Endothelial cell of umbilical vein (primary cell): ENCODE measurements at regions not wholly inside any gene's neighbourhood (a gene's known extent, or its start where the extent isn't known, plus 50 kb on each side); places are given as distances from the start of the nearest gene placed in this dataset.
A peak's percentile ranks its signal among the peaks of the same experiment; 100 is the strongest.

ENCODE experiments used
- BruUV-seq: library from RNA; stranded (reverse); fragments of 400-500 nt; replicated peaks from 2 replicates; lab custom pipeline; 2021; lab: Mats Ljungman, UMichigan
- CTCF ChIA-PET: fragments of 300-600, 350-600 bp; sonication (Branson Sonifier 250); formaldehyde crosslinking; loops from one replicate; lab custom pipeline; 2021; ENCODE audit warnings: antibody characterized with exemption, inconsistent platforms; lab: Charles Lee
- POLR2A ChIA-PET: fragments of 300-600, 350-600 bp; sonication (Branson Sonifier 250); formaldehyde crosslinking; loops from one replicate; lab custom pipeline; 2021; ENCODE audit warnings: antibody characterized with exemption, inconsistent platforms; lab: Charles Lee
- DNase-seq: peaks from one replicate; pipeline ENCODE4 v3.0.0-alpha.2; 2011; ENCODE audit warnings: low read depth, low spot score
- FAIRE-seq: peaks from 2 replicates; lab custom pipeline; 2011; peaks lifted over from hg19 to GRCh38; lab: Jason Lieb, UNC
- H2AFZ ChIP-seq: 2 replicates; pipeline ENCODE4 v1.6.0; 2012; ENCODE audit warnings: low read depth, low read length, control low read depth, inconsistent platforms
- H3K27ac ChIP-seq: 2 replicates; pipeline ENCODE4 v1.5.1; 2011; ENCODE audit warnings: low read depth, mild to moderate bottlenecking, control low read depth, low read length, moderate library complexity; ENCODE audit not compliant: insufficient read depth
- H3K27me3 ChIP-seq, 2 experiments: 2 replicates each; pipeline versions ENCODE4 v1.6.0 to v1.6.1; 2011; ENCODE audit warnings: low read length in 2 of 2, mixed read lengths in 1 of 2; ENCODE audit not compliant: control insufficient read depth in 2 of 2, insufficient read depth in 2 of 2
- H3K36me3 ChIP-seq, 2 experiments: 2 replicates in 1 of 2; 3 replicates in 1 of 2; pipeline ENCODE4 v1.5.1; 2011; ENCODE audit warnings: low read length in 2 of 2, mild to moderate bottlenecking in 1 of 2, moderate library complexity in 1 of 2; ENCODE audit not compliant: control insufficient read depth in 2 of 2, insufficient read depth in 2 of 2; ENCODE audit errors: extremely low read depth in 1 of 2
- H3K4me1 ChIP-seq: 3 replicates; pipeline ENCODE4 v1.5.1; 2011; ENCODE audit warnings: mild to moderate bottlenecking, low read length; ENCODE audit not compliant: control insufficient read depth, insufficient read depth; ENCODE audit errors: extremely low read depth
- H3K4me2 ChIP-seq: 2 replicates; pipeline ENCODE4 v1.6.1; 2011; ENCODE audit warnings: low read length, control low read depth, mixed read lengths; ENCODE audit not compliant: insufficient read depth
- H3K4me3 ChIP-seq, 3 experiments: fragments of 200-600 bp in 1 of 3; sonication (generic), shearing (Covaris generic) in 1 of 3; replicated peaks in 1 of 3; 2 replicates each; pipeline ENCODE4 v1.5.1; 2011 to 2016; ENCODE audit warnings: control low read depth in 3 of 3, low read length in 3 of 3, mild to moderate bottlenecking in 2 of 3, inconsistent platforms in 1 of 3, low read depth in 1 of 3, moderate library complexity in 1 of 3; ENCODE audit not compliant: insufficient read depth in 1 of 3
- H3K79me2 ChIP-seq: 2 replicates; pipeline ENCODE4 v1.6.0; 2012; ENCODE audit warnings: low read length, inconsistent platforms; ENCODE audit not compliant: control insufficient read depth, insufficient read depth
- H3K9ac ChIP-seq: replicated peaks from 2 replicates; pipeline ENCODE3; 2011; ENCODE audit warnings: low read length, control low read depth; ENCODE audit not compliant: insufficient read depth; ENCODE audit errors: extremely low read depth
- H3K9me1 ChIP-seq: replicated peaks from 3 replicates; pipeline ENCODE4 v1.6.0; 2011; ENCODE audit warnings: mild to moderate bottlenecking, low read length; ENCODE audit not compliant: control insufficient read depth, insufficient read depth; ENCODE audit errors: extremely low read depth
- H3K9me3 ChIP-seq: replicated peaks from 2 replicates; pipeline ENCODE4 v1.5.1; 2012; ENCODE audit warnings: low read length, inconsistent platforms; ENCODE audit not compliant: control insufficient read depth, insufficient read depth
- H4K20me1 ChIP-seq: replicated peaks from 2 replicates; pipeline ENCODE3; 2011; ENCODE audit warnings: mild to moderate bottlenecking, low read length; ENCODE audit not compliant: control insufficient read depth, insufficient read depth; ENCODE audit errors: extremely low read depth
- EZH2 ChIP-seq: IDR thresholded peaks from 2 replicates; pipeline ENCODE4 v1.6.1; 2012; ENCODE audit warnings: borderline replicate concordance, low read depth, mild to moderate bottlenecking, moderate library complexity, low read length, inconsistent platforms; ENCODE audit not compliant: severe bottlenecking
- FOS ChIP-seq: IDR thresholded peaks from 2 replicates; pipeline ENCODE4 v1.6.1; 2011; ENCODE audit warnings: mild to moderate bottlenecking, low read length, moderate library complexity, borderline replicate concordance; ENCODE audit not compliant: insufficient read depth
- GATA2 ChIP-seq: IDR thresholded peaks from 2 replicates; pipeline ENCODE4 v1.7.0; 2011; ENCODE audit warnings: low read depth, mild to moderate bottlenecking, moderate library complexity, mixed read lengths, low read length; ENCODE audit not compliant: insufficient read length, insufficient read depth
- JUN ChIP-seq: IDR thresholded peaks from 2 replicates; pipeline ENCODE4 v1.6.1; 2011; ENCODE audit warnings: borderline replicate concordance, low read depth; ENCODE audit not compliant: insufficient read length, insufficient read depth
- MAX ChIP-seq: IDR thresholded peaks from 2 replicates; pipeline ENCODE4 v1.6.1; 2011; ENCODE audit not compliant: insufficient read depth, insufficient read length
- MYC ChIP-seq: IDR thresholded peaks from one replicate; pipeline ENCODE4 v1.6.1; 2011; ENCODE audit warnings: mild to moderate bottlenecking, low read depth, low read length
- POLR2A ChIP-seq: IDR thresholded peaks from 2 replicates; pipeline ENCODE4 v1.6.1; 2012; ENCODE audit warnings: low read depth, mild to moderate bottlenecking, control low read depth, low read length
- POLR2AphosphoS5 ChIP-seq: IDR thresholded peaks from 2 replicates; pipeline ENCODE4 v1.6.1; 2012; ENCODE audit warnings: low read depth, mild to moderate bottlenecking, control low read depth, low read length, moderate library complexity; ENCODE audit not compliant: insufficient read depth
- dilution Hi-C: fragments of 300-500 bp; cut with MboI; formaldehyde crosslinking; loops from one replicate; pipeline ENCODE4 v1.15.0; 2019; ENCODE audit warnings: low sequenced_read_pairs; ENCODE audit not compliant: extremely low pct_ligation_motif_present
- intact Hi-C: fragments of 100-400 bp; cut with micrococcal nuclease; formaldehyde crosslinking; loops from one replicate; pipeline ENCODE4 v1.10.0; 2022
- TF ChIP-seq, protein P1 (sequence below), 2 donors: IDR thresholded peaks; 1 replicate in 1 of 2; 2 replicates in 1 of 2; pipeline ENCODE4 v1.5.1; 2011; ENCODE audit warnings: low read length in 2 of 2, mild to moderate bottlenecking in 2 of 2, moderate library complexity in 2 of 2, control low read depth in 1 of 2, inconsistent platforms in 1 of 2, low read depth in 1 of 2; ENCODE audit not compliant: insufficient read depth in 1 of 2; ENCODE audit errors: extremely low read depth in 1 of 2

GRCh38 chr5:58156973-58157701 is 302.7 kb downstream of the PLK2 start:
- FAIRE-seq, result no peak
- H3K27ac ChIP-seq, result no peak overlapping the region
- no peaks in the 10 kb centered on the region for H3K9me3 ChIP-seq
- no TSS peak for BruUV-seq
- no peaks in the 10 kb centered on the region for H3K36me3 ChIP-seq
- H4K20me1 ChIP-seq, result no peaks in the 10 kb centered on the region
- TF ChIP-seq MYC (no peak), POLR2A (no peak), JUN (no peak), MAX (no peak), EZH2 (no peak), POLR2AphosphoS5 (no peak), FOS (no peak), GATA2 (no peak)
- TF ChIP-seq, protein P1, sequence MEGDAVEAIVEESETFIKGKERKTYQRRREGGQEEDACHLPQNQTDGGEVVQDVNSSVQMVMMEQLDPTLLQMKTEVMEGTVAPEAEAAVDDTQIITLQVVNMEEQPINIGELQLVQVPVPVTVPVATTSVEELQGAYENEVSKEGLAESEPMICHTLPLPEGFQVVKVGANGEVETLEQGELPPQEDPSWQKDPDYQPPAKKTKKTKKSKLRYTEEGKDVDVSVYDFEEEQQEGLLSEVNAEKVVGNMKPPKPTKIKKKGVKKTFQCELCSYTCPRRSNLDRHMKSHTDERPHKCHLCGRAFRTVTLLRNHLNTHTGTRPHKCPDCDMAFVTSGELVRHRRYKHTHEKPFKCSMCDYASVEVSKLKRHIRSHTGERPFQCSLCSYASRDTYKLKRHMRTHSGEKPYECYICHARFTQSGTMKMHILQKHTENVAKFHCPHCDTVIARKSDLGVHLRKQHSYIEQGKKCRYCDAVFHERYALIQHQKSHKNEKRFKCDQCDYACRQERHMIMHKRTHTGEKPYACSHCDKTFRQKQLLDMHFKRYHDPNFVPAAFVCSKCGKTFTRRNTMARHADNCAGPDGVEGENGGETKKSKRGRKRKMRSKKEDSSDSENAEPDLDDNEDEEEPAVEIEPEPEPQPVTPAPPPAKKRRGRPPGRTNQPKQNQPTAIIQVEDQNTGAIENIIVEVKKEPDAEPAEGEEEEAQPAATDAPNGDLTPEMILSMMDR (IDR thresholded peaks at IDR 0.05; ENCODE audit: extremely low read depth in 1 of 2, insufficient read depth in 1 of 2, low read depth in 1 of 2, low read length in 2 of 2), result no peak
- no peaks in the 10 kb centered on the region for H3K9me1 ChIP-seq
- POLR2A ChIA-PET, result no interaction called here
- dilution Hi-C loops, result no loop called here
- intact Hi-C loops, result no loop called here
- H3K79me2 ChIP-seq, result no peaks in the 10 kb centered on the region
- no peak overlapping the region for H3K4me3 ChIP-seq
- H3K9ac ChIP-seq, result no peak overlapping the region
- no peak overlapping the region for H3K4me2 ChIP-seq
- peak; percentile 9 for DNase-seq
- peaks cover 0 to 3% of the 10 kb centered on the region in 2 experiments for H3K27me3 ChIP-seq
- no peaks in the 10 kb centered on the region for H3K4me1 ChIP-seq
- no peak overlapping the region for H2AFZ ChIP-seq
- CTCF ChIA-PET, result interaction anchor here (1.1 to 1.8 kb wide), 4 partner anchors 14 to 378 kb away, joined by 3 to 5 read pairs (median 4); no protein-coding TSS in a partner anchor
